Left colon (tissue), 2 donors: ENCODE measurements at regions not wholly inside any gene's neighbourhood (a gene's known extent, or its start where the extent isn't known, plus 50 kb on each side); places are given as distances from the start of the nearest gene placed in this dataset.

ENCODE experiments used
- ATAC-seq: fragments of 200-7000 bp; cut with Tn5 transposase; one replicate; pipeline ENCODE4 v1.9.1; 2020; ENCODE audit warnings: mild to moderate bottlenecking, moderate library complexity
- DNase-seq, 2 donors: peaks; one replicate each; pipeline ENCODE4 v3.0.0-alpha.2; 2020
- intact Hi-C, 2 donors: fragments of 100-400 bp; cut with DNase I in 1 of 2; cut with micrococcal nuclease in 1 of 2; formaldehyde crosslinking; loops; one replicate each; pipeline versions ENCODE4 v1.11.2 to v1.14.0; 2022; cut with DNase I, micrococcal nuclease
- donor health status: DM: no; HTN: no; CAD: no.
- donor health status: DM: yes; HTN: yes; CAD: no.

- ATAC-seq, result no peak
- DNase-seq, result no peak
- intact Hi-C loops, result no loop called here
Observed at GRCh38 chr16:64174327-64174726, 947.5 kb downstream of the CDH11 start.

- DNase-seq (no peak), ATAC-seq (no peak)
- intact Hi-C loops, result no loop called here
Observed at GRCh38 chr16:64172652-64173051, 949.2 kb downstream of the CDH11 start.

- DNase-seq (no peak), ATAC-seq (no peak)
- intact Hi-C loops, result no loop called here
Observed at GRCh38 chr16:64172226-64172625, 949.6 kb downstream of the CDH11 start.

GRCh38 chr16:64171632-64172031 lies 950.2 kb downstream of the CDH11 start:
- ATAC-seq (no peak), DNase-seq (no peak)
- intact Hi-C loops, result no loop called here

- ATAC-seq (no peak), DNase-seq (no peak)
- intact Hi-C loops, result no loop called here
Observed at GRCh38 chr16:64168371-64168770, 953.5 kb downstream of the CDH11 start.

- DNase-seq (no peak), ATAC-seq (no peak)
- intact Hi-C loops, result no loop called here
Observed at GRCh38 chr16:64167936-64168335, 953.9 kb downstream of the CDH11 start.

GRCh38 chr16:64165368-64165767 lies 956.5 kb downstream of the CDH11 start:
- DNase-seq (no peak), ATAC-seq (no peak)
- intact Hi-C loops, result no loop called here

GRCh38 chr16:64162613-64163375 lies 959.1 kb downstream of the CDH11 start:
- intact Hi-C loops, result no loop called here
- no peak for DNase-seq
- no peak for ATAC-seq

GRCh38 chr16:64159976-64160375 lies 961.9 kb downstream of the CDH11 start:
- ATAC-seq (no peak), DNase-seq (no peak)
- intact Hi-C loops, result no loop called here

- ATAC-seq (no peak), DNase-seq (no peak)
- intact Hi-C loops, result no loop called here
Observed at GRCh38 chr16:64158941-64159588, 962.8 kb downstream of the CDH11 start.

GRCh38 chr16:64153718-64154117 lies 968.1 kb downstream of the CDH11 start:
- ATAC-seq, result no peak
- DNase-seq, result no peak
- intact Hi-C loops, result no loop called here

GRCh38 chr16:64151990-64152767 lies 969.7 kb downstream of the CDH11 start:
- no peak for ATAC-seq
- no peak for DNase-seq
- intact Hi-C loops, result no loop called here

- intact Hi-C loops, result no loop called here
- DNase-seq (no peak), ATAC-seq (no peak)
Observed at GRCh38 chr16:64150193-64150592, 971.7 kb downstream of the CDH11 start.

GRCh38 chr16:64149756-64150155 lies 972.1 kb downstream of the CDH11 start:
- intact Hi-C loops, result no loop called here
- DNase-seq (no peak), ATAC-seq (no peak)

GRCh38 chr16:64148356-64148755 lies 973.5 kb downstream of the CDH11 start:
- DNase-seq (no peak), ATAC-seq (no peak)
- intact Hi-C loops, result no loop called here

- intact Hi-C loops, result no loop called here
- DNase-seq (no peak), ATAC-seq (no peak)
Observed at GRCh38 chr16:64147941-64148340, 973.9 kb downstream of the CDH11 start.

- intact Hi-C loops, result no loop called here
- no peak for DNase-seq
- ATAC-seq, result no peak
Observed at GRCh38 chr16:64144617-64145016, 977.2 kb downstream of the CDH11 start.

GRCh38 chr16:64138621-64139020 lies 983.2 kb downstream of the CDH11 start:
- ATAC-seq, result no peak
- intact Hi-C loops, result no loop called here

GRCh38 chr16:64138006-64138405 lies 983.9 kb downstream of the CDH11 start:
- intact Hi-C loops, result no loop called here
- no peak for ATAC-seq
- no peak for DNase-seq

More at GRCh38 chr16:64138621-64139020, 983.2 kb downstream of the CDH11 start:
- no peak for DNase-seq

GRCh38 chr16:64136743-64137142 lies 985.1 kb downstream of the CDH11 start:
- no peak for ATAC-seq
- DNase-seq, result no peak
- intact Hi-C loops, result no loop called here
